H9 (cell line): ENCODE measurements at regions not wholly inside any gene's neighbourhood (a gene's known extent, or its start where the extent isn't known, plus 50 kb on each side); places are given as distances from the start of the nearest gene placed in this dataset.
"Not testable (repeated sequence)": the region's sequence is repeated elsewhere in the genome, so short reads cannot be mapped to it uniquely, and the experiment has no call there.

ENCODE experiments used
- DNase-seq: peaks from one replicate; pipeline ENCODE4 v3.0.0-alpha.2; 2017
- H2AFZ ChIP-seq: one replicate; pipeline ENCODE4 v1.6.1; 2013; ENCODE audit warnings: mild to moderate bottlenecking, low read length, control low read depth, moderate library complexity
- H2AK5ac ChIP-seq: 2 replicates; pipeline ENCODE4 v1.6.1; 2013; ENCODE audit warnings: low read length, control low read depth, mixed read lengths; ENCODE audit not compliant: insufficient read length
- H2BK120ac ChIP-seq: one replicate; pipeline ENCODE4 v1.6.1; 2013; ENCODE audit warnings: low read depth, mild to moderate bottlenecking, low read length, control low read depth, inconsistent platforms; ENCODE audit not compliant: poor library complexity, severe bottlenecking
- H2BK12ac ChIP-seq: 2 replicates; pipeline ENCODE4 v1.6.1; 2013; ENCODE audit warnings: low read length, control low read depth, mixed read lengths, low read depth; ENCODE audit not compliant: insufficient read length
- H2BK15ac ChIP-seq: 2 replicates; pipeline ENCODE4 v1.6.1; 2013; ENCODE audit warnings: low read depth, low read length, control low read depth
- H2BK20ac ChIP-seq: one replicate; pipeline ENCODE4 v1.6.1; 2013; ENCODE audit warnings: low read depth, mild to moderate bottlenecking, low read length, control low read depth, inconsistent platforms; ENCODE audit not compliant: poor library complexity, severe bottlenecking
- H2BK5ac ChIP-seq: 2 replicates; pipeline ENCODE4 v1.6.1; 2013; ENCODE audit warnings: low read length, control low read depth, mixed read lengths; ENCODE audit not compliant: insufficient read length
- H3K14ac ChIP-seq: 2 replicates; pipeline ENCODE4 v1.6.1; 2013; ENCODE audit warnings: low read length, control low read depth; ENCODE audit not compliant: insufficient read depth
- H3K18ac ChIP-seq: 2 replicates; pipeline ENCODE4 v1.6.1; 2013; ENCODE audit warnings: low read depth, mild to moderate bottlenecking, mixed read lengths, low read length, control low read depth; ENCODE audit not compliant: insufficient read length
- H3K23ac ChIP-seq: 2 replicates; pipeline ENCODE4 v1.6.1; 2013; ENCODE audit warnings: low read length, control low read depth, mixed read lengths, low read depth; ENCODE audit not compliant: insufficient read length
- H3K23me2 ChIP-seq: 2 replicates; pipeline ENCODE4 v1.6.1; 2013; ENCODE audit warnings: low read depth, mild to moderate bottlenecking, mixed read lengths, low read length, control low read depth; ENCODE audit not compliant: insufficient read length, poor library complexity, severe bottlenecking
- H3K27ac ChIP-seq: 2 replicates; pipeline ENCODE4 v1.5.1; 2013; ENCODE audit warnings: low read length, control low read depth, mixed read lengths, low read depth; ENCODE audit not compliant: insufficient read length
- H3K27me3 ChIP-seq: 2 replicates; pipeline ENCODE4 v1.6.1; 2013; ENCODE audit warnings: low read length, control low read depth, inconsistent platforms; ENCODE audit not compliant: insufficient read depth
- H3K4ac ChIP-seq: 2 replicates; pipeline ENCODE4 v1.6.1; 2013; ENCODE audit warnings: low read depth, mild to moderate bottlenecking, control low read depth, inconsistent platforms, low read length, moderate library complexity
- H3K4me1 ChIP-seq: 2 replicates; pipeline ENCODE4 v1.6.1; 2013; ENCODE audit warnings: low read length, control low read depth, inconsistent platforms; ENCODE audit not compliant: insufficient read depth
- H3K4me2 ChIP-seq: 2 replicates; pipeline ENCODE4 v1.6.1; 2013; ENCODE audit warnings: low read length, control low read depth, mixed read lengths; ENCODE audit not compliant: insufficient read length, insufficient read depth
- H3K56ac ChIP-seq: 2 replicates; pipeline ENCODE4 v1.6.1; 2013; ENCODE audit warnings: low read depth, mild to moderate bottlenecking, mixed read lengths, low read length, control low read depth; ENCODE audit not compliant: insufficient read length
- H3K79me1 ChIP-seq: 2 replicates; pipeline ENCODE4 v1.6.1; 2013; ENCODE audit warnings: low read depth, mild to moderate bottlenecking, moderate library complexity, low read length, control low read depth, inconsistent platforms; ENCODE audit not compliant: insufficient read depth, poor library complexity, severe bottlenecking
- H3K79me2 ChIP-seq: 2 replicates; pipeline ENCODE4 v1.6.1; 2013; ENCODE audit warnings: low read length, control low read depth, inconsistent platforms; ENCODE audit not compliant: insufficient read depth
- H3K9ac ChIP-seq: 2 replicates; pipeline ENCODE4 v1.6.1; 2013; ENCODE audit warnings: low read length, control low read depth, mixed read lengths; ENCODE audit not compliant: insufficient read length; ENCODE audit errors: extremely low read depth
- H3K9me3 ChIP-seq: one replicate; pipeline ENCODE4 v1.6.1; 2013; ENCODE audit warnings: low read depth, low read length, inconsistent platforms; ENCODE audit not compliant: control insufficient read depth
- H3T11ph ChIP-seq: one replicate; pipeline ENCODE4 v1.6.1; 2013; ENCODE audit warnings: mild to moderate bottlenecking, low read length, control low read depth, inconsistent platforms
- H4K20me1 ChIP-seq: one replicate; pipeline ENCODE4 v1.6.1; 2013; ENCODE audit not compliant: control insufficient read depth, insufficient read length, insufficient read depth
- H4K5ac ChIP-seq: 2 replicates; pipeline ENCODE4 v1.6.1; 2013; ENCODE audit warnings: low read depth, mild to moderate bottlenecking, mixed read lengths, low read length, control low read depth; ENCODE audit not compliant: insufficient read length
- H4K8ac ChIP-seq: replicated peaks from 2 replicates; pipeline ENCODE4 v1.6.1; 2013; ENCODE audit warnings: low read length, control low read depth, mixed read lengths, low read depth; ENCODE audit not compliant: insufficient read length
- H4K91ac ChIP-seq: 2 replicates; pipeline ENCODE4 v1.6.1; 2013; ENCODE audit warnings: low read depth, mild to moderate bottlenecking, moderate library complexity, mixed read lengths, low read length, control low read depth; ENCODE audit not compliant: insufficient read length
- H3K27ac Mint-ChIP-seq, 3 experiments: 2 replicates in 2 of 3; 3 replicates in 1 of 3; pipeline ENCODE4 v1.8.0; 2020 to 2021; ENCODE audit warnings: mixed read lengths in 3 of 3, mild to moderate bottlenecking in 1 of 3, moderate library complexity in 1 of 3
- H3K27me3 Mint-ChIP-seq: 2 replicates; pipeline ENCODE4 v1.8.0; 2021; ENCODE audit warnings: low read depth, mild to moderate bottlenecking, moderate library complexity, mixed read lengths
- H3K36me3 Mint-ChIP-seq, 3 experiments: 2 replicates in 2 of 3; 3 replicates in 1 of 3; pipeline ENCODE4 v1.8.0; 2020 to 2021; ENCODE audit warnings: low read depth in 3 of 3, mixed read lengths in 3 of 3; ENCODE audit not compliant: insufficient read depth in 1 of 3
- H3K4me1 Mint-ChIP-seq, 2 experiments: 2 replicates each; pipeline ENCODE4 v1.8.0; 2020; ENCODE audit warnings: mixed read lengths in 2 of 2
- H3K4me3 Mint-ChIP-seq, 2 experiments: 2 replicates in 1 of 2; 3 replicates in 1 of 2; pipeline ENCODE4 v1.8.0; 2020 to 2021; ENCODE audit warnings: mild to moderate bottlenecking in 2 of 2, mixed read lengths in 2 of 2, moderate library complexity in 1 of 2
- H3K9me3 Mint-ChIP-seq, 2 experiments: 2 replicates in 1 of 2; 3 replicates in 1 of 2; pipeline ENCODE4 v1.8.0; 2020; ENCODE audit warnings: mild to moderate bottlenecking in 2 of 2, mixed read lengths in 2 of 2, moderate library complexity in 1 of 2
- WGBS: extraction: QIAGEN DNeasy Blood & Tissue Kit; methylation state at CpG from one replicate; pipeline ENCODE4 v1.1.7; 2013; ENCODE audit warnings: missing lambda C conversion rate, low lambda C conversion rate, mixed read lengths; ENCODE audit not compliant: insufficient read length; ENCODE audit errors: extremely low coverage; 5-methylcytosine and 5-hydroxymethylcytosine counted together

GRCh38 chr14:105644891-105645290 lies 118.5 kb downstream of the TMEM121 start:
- not testable (repeated sequence) for H3K56ac ChIP-seq, H3K23ac ChIP-seq, H2BK120ac ChIP-seq, H3K27ac Mint-ChIP-seq, H2BK20ac ChIP-seq, DNase-seq, H3K14ac ChIP-seq, H3K79me1 ChIP-seq, H2BK12ac ChIP-seq, H4K8ac ChIP-seq, H4K20me1 ChIP-seq, H2AK5ac ChIP-seq, H3T11ph ChIP-seq, H2BK5ac ChIP-seq, H3K27ac ChIP-seq, H3K4me1 ChIP-seq, H2BK15ac ChIP-seq, H3K4ac ChIP-seq, H3K4me1 Mint-ChIP-seq, H3K79me2 ChIP-seq, H2AFZ ChIP-seq, H3K4me2 ChIP-seq, H3K27me3 ChIP-seq, H4K91ac ChIP-seq, H3K18ac ChIP-seq, H3K4me3 Mint-ChIP-seq, H3K27me3 Mint-ChIP-seq, H3K23me2 ChIP-seq, H4K5ac ChIP-seq, H3K9ac ChIP-seq
- no CpG with 5 or more reads among the region's 14 CpGs for WGBS
- H3K9me3 Mint-ChIP-seq = peaks cover 64 to 79% of the 10 kb centered on the region in 2 experiments
- H3K9me3 ChIP-seq = peaks cover 65% of the 10 kb centered on the region
- H3K36me3 Mint-ChIP-seq = peaks cover 20 to 28% (median 22%) of the 10 kb centered on the region in 3 experiments; a peak in 6 of 7 replicates

- not testable (repeated sequence) for H4K91ac ChIP-seq, DNase-seq, H2BK120ac ChIP-seq, H3K79me2 ChIP-seq, H3K14ac ChIP-seq, H2AFZ ChIP-seq, H3K56ac ChIP-seq, H3K4me2 ChIP-seq, H3T11ph ChIP-seq, H4K5ac ChIP-seq, H4K8ac ChIP-seq, H3K27ac Mint-ChIP-seq, H2BK20ac ChIP-seq, H3K4me3 Mint-ChIP-seq, H3K4me1 ChIP-seq, H4K20me1 ChIP-seq, H3K9ac ChIP-seq, H3K4me1 Mint-ChIP-seq, H3K27ac ChIP-seq, H3K18ac ChIP-seq, H3K27me3 Mint-ChIP-seq, H3K23me2 ChIP-seq, H2BK15ac ChIP-seq, H3K4ac ChIP-seq, H2AK5ac ChIP-seq, H3K23ac ChIP-seq, H3K79me1 ChIP-seq, H3K27me3 ChIP-seq, H2BK5ac ChIP-seq, H2BK12ac ChIP-seq
- peaks cover 67 to 79% of the 10 kb centered on the region in 2 experiments for H3K9me3 Mint-ChIP-seq
- peaks cover 67% of the 10 kb centered on the region for H3K9me3 ChIP-seq
- peaks cover 20 to 28% (median 22%) of the 10 kb centered on the region in 3 experiments; a peak in 6 of 7 replicates for H3K36me3 Mint-ChIP-seq
- no CpG with 5 or more reads among the region's 6 CpGs for WGBS
Observed at GRCh38 chr14:105645389-105645788, 119.0 kb downstream of the TMEM121 start.
